ENCODE measurements at regions not wholly inside any gene's neighbourhood (a gene's known extent, or its start where the extent isn't known, plus 50 kb on each side); places are given as distances from the start of the nearest gene placed in this dataset.

GRCh38 chr15:96732704-96733103, 402.2 kb downstream of the NR2F2 start:
- TF ChIP-seq, protein P1, sequence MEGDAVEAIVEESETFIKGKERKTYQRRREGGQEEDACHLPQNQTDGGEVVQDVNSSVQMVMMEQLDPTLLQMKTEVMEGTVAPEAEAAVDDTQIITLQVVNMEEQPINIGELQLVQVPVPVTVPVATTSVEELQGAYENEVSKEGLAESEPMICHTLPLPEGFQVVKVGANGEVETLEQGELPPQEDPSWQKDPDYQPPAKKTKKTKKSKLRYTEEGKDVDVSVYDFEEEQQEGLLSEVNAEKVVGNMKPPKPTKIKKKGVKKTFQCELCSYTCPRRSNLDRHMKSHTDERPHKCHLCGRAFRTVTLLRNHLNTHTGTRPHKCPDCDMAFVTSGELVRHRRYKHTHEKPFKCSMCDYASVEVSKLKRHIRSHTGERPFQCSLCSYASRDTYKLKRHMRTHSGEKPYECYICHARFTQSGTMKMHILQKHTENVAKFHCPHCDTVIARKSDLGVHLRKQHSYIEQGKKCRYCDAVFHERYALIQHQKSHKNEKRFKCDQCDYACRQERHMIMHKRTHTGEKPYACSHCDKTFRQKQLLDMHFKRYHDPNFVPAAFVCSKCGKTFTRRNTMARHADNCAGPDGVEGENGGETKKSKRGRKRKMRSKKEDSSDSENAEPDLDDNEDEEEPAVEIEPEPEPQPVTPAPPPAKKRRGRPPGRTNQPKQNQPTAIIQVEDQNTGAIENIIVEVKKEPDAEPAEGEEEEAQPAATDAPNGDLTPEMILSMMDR (optimal IDR thresholded peaks at IDR 0.05 in 1 of 3, IDR thresholded peaks at IDR 0.05 in 1 of 3, conservative IDR thresholded peaks at IDR 0.05 in 1 of 3; ENCODE audit: extremely low read depth in 1 of 3, insufficient read depth in 2 of 3, low read length in 3 of 3), result no peak
- no peak for TF ChIP-seq EZH2 (IDR thresholded peaks at IDR 0.05; ENCODE audit: low read length)
